PC-3 (cell line): ENCODE measurements at regions not wholly inside any gene's neighbourhood (a gene's known extent, or its start where the extent isn't known, plus 50 kb on each side); places are given as distances from the start of the nearest gene placed in this dataset.

Experiments
- ATAC-seq: fragments of 200-7000 bp; cut with Tn5 transposase; 2 replicates; pipeline ENCODE4 v1.9.1; 2020; ENCODE audit warnings: mild to moderate bottlenecking, moderate library complexity
- BruUV-seq: library from RNA; stranded (reverse); fragments of 400-500 nt; replicated peaks from 2 replicates; lab custom pipeline; 2021; lab: Mats Ljungman, UMichigan
- CTCF ChIA-PET: fragments of 300-600 bp; sonication (Branson Sonifier 250); formaldehyde crosslinking; loops from one replicate; lab custom pipeline; 2022; ENCODE audit warnings: antibody characterized with exemption; lab: Charles Lee
- POLR2A ChIA-PET: fragments of 300-600 bp; sonication (Branson Sonifier 250); formaldehyde crosslinking; loops from one replicate; lab custom pipeline; 2022; ENCODE audit warnings: antibody characterized with exemption; ENCODE audit not compliant: unreplicated experiment; lab: Charles Lee
- DNase-seq: peaks from one replicate; pipeline ENCODE4 v3.0.0-alpha.2; 2015
- H2AFZ ChIP-seq: fragments of 300-600 bp; sonication (generic); 2 replicates; pipeline ENCODE4 v1.6.0; 2016; ENCODE audit warnings: antibody characterized with exemption, low read length
- H3F3A ChIP-seq: fragments of 300-600 bp; sonication (generic); one replicate; pipeline ENCODE4 v1.6.0; 2017; ENCODE audit warnings: antibody characterized with exemption, low read length, control low read depth, mild to moderate bottlenecking; ENCODE audit not compliant: unreplicated experiment
- H3K27ac ChIP-seq: fragments of 300-600 bp; sonication (generic); 2 replicates; pipeline ENCODE4 v1.5.1; 2016; ENCODE audit warnings: mild to moderate bottlenecking, low read length
- H3K27me3 ChIP-seq: fragments of 300-600 bp; sonication (generic); 2 replicates; pipeline ENCODE4 v1.6.1; 2016; ENCODE audit warnings: low read length, mixed read lengths
- H3K36me3 ChIP-seq: fragments of 300-600 bp; sonication (generic); 2 replicates; pipeline ENCODE4 v1.6.1; 2016; ENCODE audit warnings: low read depth, mixed run types, low read length, mixed read lengths
- H3K4me1 ChIP-seq: fragments of 300-600 bp; sonication (generic); 2 replicates; pipeline ENCODE4 v1.5.1; 2016; ENCODE audit warnings: low read length; ENCODE audit not compliant: insufficient read depth
- H3K4me2 ChIP-seq: fragments of 300-600 bp; sonication (generic); 2 replicates; pipeline ENCODE4 v1.6.0; 2016; ENCODE audit warnings: low read length
- H3K4me3 ChIP-seq: fragments of 300-600 bp; sonication (generic); 2 replicates; pipeline ENCODE4 v1.5.1; 2016; ENCODE audit warnings: mild to moderate bottlenecking, low read length, mixed read lengths
- H3K79me2 ChIP-seq: fragments of 300-600 bp; sonication (generic); 2 replicates; pipeline ENCODE4 v1.6.1; 2017; ENCODE audit warnings: low read length, mixed read lengths
- H3K9ac ChIP-seq: fragments of 300-600 bp; sonication (generic); 2 replicates; pipeline ENCODE4 v1.6.0; 2016; ENCODE audit warnings: mild to moderate bottlenecking, low read length
- H3K9me2 ChIP-seq: fragments of 300-600 bp; sonication (generic); replicated peaks from 2 replicates; pipeline ENCODE4 v1.6.1; 2016; ENCODE audit warnings: mixed run types, low read length, mixed read lengths
- H3K9me3 ChIP-seq: fragments of 300-600 bp; sonication (generic); 2 replicates; pipeline ENCODE4 v1.6.1; 2016; ENCODE audit warnings: low read length, mixed read lengths
- H4K20me1 ChIP-seq: fragments of 300-600 bp; sonication (generic); 2 replicates; pipeline ENCODE4 v1.6.1; 2016; ENCODE audit warnings: low read length, mixed read lengths
- EZH2 ChIP-seq: fragments of 300-600 bp; sonication (generic); IDR thresholded peaks from one replicate; pipeline ENCODE4 v1.6.1; 2017; ENCODE audit warnings: antibody characterized with exemption, mild to moderate bottlenecking, low read length; ENCODE audit not compliant: unreplicated experiment
- EZH2phosphoT487 ChIP-seq: fragments of 300-600 bp; sonication (generic); IDR thresholded peaks from 2 replicates; pipeline ENCODE4 v1.6.1; 2018; ENCODE audit warnings: mild to moderate bottlenecking, antibody characterized with exemption, low read length, borderline replicate concordance
- intact Hi-C: fragments of 100-400 bp; cut with micrococcal nuclease; formaldehyde crosslinking; loops from 2 replicates; pipeline ENCODE4 v1.9.0; 2023
- TF ChIP-seq, protein P1 (sequence below): fragments of 300-600 bp; sonication (generic); conservative IDR thresholded peaks from 2 replicates; pipeline ENCODE4 v1.5.1; 2017; ENCODE audit warnings: antibody characterized with exemption, low read depth, mild to moderate bottlenecking, low read length

DNA sequence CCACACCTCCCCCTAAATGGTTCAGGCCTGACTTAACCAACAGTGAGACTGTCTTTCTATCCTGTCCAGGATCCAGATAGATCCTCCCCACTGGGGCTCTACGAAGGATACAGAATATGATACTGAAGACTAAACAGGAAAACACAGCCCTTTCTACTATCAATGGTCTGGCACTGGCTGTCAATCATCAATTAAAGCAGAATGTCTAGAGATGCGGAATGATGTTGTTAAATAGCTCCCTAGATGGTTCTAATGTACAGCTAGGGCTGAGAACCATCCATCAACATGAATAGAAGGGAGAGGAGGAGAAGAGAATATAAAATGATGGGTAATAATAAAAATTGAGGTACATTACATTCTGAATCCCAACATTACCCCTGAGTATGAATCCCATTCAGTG is 314.3 kb upstream of the CELF2 start:
- intact Hi-C loops, result no loop called here
- TF ChIP-seq EZH2phosphoT487 (no peak), EZH2 (no peak)
- TF ChIP-seq, protein P1, sequence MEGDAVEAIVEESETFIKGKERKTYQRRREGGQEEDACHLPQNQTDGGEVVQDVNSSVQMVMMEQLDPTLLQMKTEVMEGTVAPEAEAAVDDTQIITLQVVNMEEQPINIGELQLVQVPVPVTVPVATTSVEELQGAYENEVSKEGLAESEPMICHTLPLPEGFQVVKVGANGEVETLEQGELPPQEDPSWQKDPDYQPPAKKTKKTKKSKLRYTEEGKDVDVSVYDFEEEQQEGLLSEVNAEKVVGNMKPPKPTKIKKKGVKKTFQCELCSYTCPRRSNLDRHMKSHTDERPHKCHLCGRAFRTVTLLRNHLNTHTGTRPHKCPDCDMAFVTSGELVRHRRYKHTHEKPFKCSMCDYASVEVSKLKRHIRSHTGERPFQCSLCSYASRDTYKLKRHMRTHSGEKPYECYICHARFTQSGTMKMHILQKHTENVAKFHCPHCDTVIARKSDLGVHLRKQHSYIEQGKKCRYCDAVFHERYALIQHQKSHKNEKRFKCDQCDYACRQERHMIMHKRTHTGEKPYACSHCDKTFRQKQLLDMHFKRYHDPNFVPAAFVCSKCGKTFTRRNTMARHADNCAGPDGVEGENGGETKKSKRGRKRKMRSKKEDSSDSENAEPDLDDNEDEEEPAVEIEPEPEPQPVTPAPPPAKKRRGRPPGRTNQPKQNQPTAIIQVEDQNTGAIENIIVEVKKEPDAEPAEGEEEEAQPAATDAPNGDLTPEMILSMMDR, result no peak
- CTCF ChIA-PET, result no interaction called here

DNA sequence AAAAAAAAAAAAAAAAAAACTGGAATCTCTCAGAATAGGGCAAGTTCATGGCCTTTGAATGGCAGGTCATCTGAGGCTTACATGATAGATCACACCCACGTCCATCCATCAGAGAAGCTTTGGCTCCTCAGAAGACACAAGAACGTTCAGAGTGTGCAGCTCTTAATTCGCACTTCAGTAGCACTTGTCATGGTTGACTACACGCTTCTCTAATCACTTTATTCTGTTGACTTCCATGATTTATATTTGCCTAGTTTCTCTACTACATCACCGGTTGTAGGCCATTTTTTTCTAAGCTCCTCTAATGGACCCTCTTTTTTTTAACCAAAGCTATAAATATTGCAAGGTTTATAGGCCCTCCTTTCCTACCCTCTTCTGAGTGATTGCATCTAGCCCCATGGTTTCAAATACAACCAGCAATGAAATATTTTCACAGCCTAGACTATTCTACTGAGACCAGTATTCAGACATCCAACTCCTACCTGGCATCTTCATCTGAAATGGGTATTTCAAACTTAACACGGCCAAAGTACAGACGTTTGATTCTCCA is 305.4 kb upstream of the CELF2 start:
- H3K27ac ChIP-seq, result no peak overlapping the region
- ChIA-PET CTCF (no interaction called here), POLR2A (no interaction called here)
- H3K4me1 ChIP-seq, result no peaks in the 10 kb centered on the region
- no peaks in the 10 kb centered on the region for H3K27me3 ChIP-seq
- BruUV-seq, result no TSS peak
- ATAC-seq, result no peak
- no peaks in the 10 kb centered on the region for H3K79me2 ChIP-seq
- intact Hi-C loops, result no loop called here
- no peak overlapping the region for H3K4me2 ChIP-seq
- H2AFZ ChIP-seq, result no peak overlapping the region
- no peaks in the 10 kb centered on the region for H3K36me3 ChIP-seq
- H3K9ac ChIP-seq, result no peak overlapping the region
- DNase-seq, result no peak
- no peak for TF ChIP-seq EZH2
- no peak for TF ChIP-seq EZH2phosphoT487
- TF ChIP-seq, protein P1, result no peak
- H3F3A ChIP-seq, result no peaks in the 10 kb centered on the region
- no peaks in the 10 kb centered on the region for H4K20me1 ChIP-seq
- H3K9me2 ChIP-seq, result no peaks in the 10 kb centered on the region
- H3K4me3 ChIP-seq, result no peak overlapping the region
- no peaks in the 10 kb centered on the region for H3K9me3 ChIP-seq

More for the DNA sequence above, 314.3 kb upstream of the CELF2 start:
- no TSS peak for BruUV-seq
- Histone ChIP-seq H3K9me3 (no peaks in the 10 kb centered on the region), H3K27ac (no peak overlapping the region), H3K9me2 (no peaks in the 10 kb centered on the region), H3K79me2 (no peaks in the 10 kb centered on the region), H3K36me3 (no peaks in the 10 kb centered on the region), H3K4me1 (no peaks in the 10 kb centered on the region), H3K4me2 (no peak overlapping the region), H3K27me3 (no peaks in the 10 kb centered on the region), H3K4me3 (no peak overlapping the region), H3K9ac (no peak overlapping the region), H3F3A (no peaks in the 10 kb centered on the region), H2AFZ (no peak overlapping the region), H4K20me1 (no peaks in the 10 kb centered on the region)
- no peak for ATAC-seq
- POLR2A ChIA-PET, result no interaction called here
- no peak for DNase-seq

DNA sequence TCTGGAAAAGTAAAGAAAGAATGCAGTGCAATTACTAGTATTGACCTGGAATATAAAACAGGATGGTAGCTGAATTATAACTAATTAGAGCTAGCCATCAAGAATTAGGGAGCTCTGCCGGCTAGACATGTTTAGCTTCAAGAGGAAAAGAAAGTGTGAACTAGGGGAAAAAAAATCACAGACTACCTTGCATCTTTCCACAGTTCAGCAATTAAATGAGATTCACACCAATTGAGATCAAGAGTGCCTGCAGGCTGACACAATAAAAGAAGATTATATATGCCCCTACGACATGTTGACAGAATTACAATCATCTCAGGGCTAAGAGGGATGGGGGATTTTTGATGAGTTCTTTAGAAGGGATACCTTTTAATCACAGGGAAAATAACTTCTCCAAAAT is 303.3 kb upstream of the CELF2 start:
- no TSS peak for BruUV-seq
- ChIA-PET POLR2A (no interaction called here), CTCF (no interaction called here)
- DNase-seq (no peak), ATAC-seq (no peak)
- H2AFZ ChIP-seq, result no peak overlapping the region
- H4K20me1 ChIP-seq, result no peaks in the 10 kb centered on the region
- H3K9me3 ChIP-seq, result no peaks in the 10 kb centered on the region
- TF ChIP-seq EZH2phosphoT487, result no peak
- H3F3A ChIP-seq, result no peaks in the 10 kb centered on the region
- no peaks in the 10 kb centered on the region for H3K36me3 ChIP-seq
- H3K4me3 ChIP-seq, result no peak overlapping the region
- no peaks in the 10 kb centered on the region for H3K79me2 ChIP-seq
- H3K9ac ChIP-seq, result no peak overlapping the region
- intact Hi-C loops, result no loop called here
- H3K27me3 ChIP-seq, result no peaks in the 10 kb centered on the region
- no peaks in the 10 kb centered on the region for H3K4me1 ChIP-seq
- H3K27ac ChIP-seq, result no peak overlapping the region
- no peak overlapping the region for H3K4me2 ChIP-seq
- no peaks in the 10 kb centered on the region for H3K9me2 ChIP-seq
